ENCODE measurements at regions not wholly inside any gene's neighbourhood (a gene's known extent, or its start where the extent isn't known, plus 50 kb on each side); places are given as distances from the start of the nearest gene placed in this dataset.

DNA sequence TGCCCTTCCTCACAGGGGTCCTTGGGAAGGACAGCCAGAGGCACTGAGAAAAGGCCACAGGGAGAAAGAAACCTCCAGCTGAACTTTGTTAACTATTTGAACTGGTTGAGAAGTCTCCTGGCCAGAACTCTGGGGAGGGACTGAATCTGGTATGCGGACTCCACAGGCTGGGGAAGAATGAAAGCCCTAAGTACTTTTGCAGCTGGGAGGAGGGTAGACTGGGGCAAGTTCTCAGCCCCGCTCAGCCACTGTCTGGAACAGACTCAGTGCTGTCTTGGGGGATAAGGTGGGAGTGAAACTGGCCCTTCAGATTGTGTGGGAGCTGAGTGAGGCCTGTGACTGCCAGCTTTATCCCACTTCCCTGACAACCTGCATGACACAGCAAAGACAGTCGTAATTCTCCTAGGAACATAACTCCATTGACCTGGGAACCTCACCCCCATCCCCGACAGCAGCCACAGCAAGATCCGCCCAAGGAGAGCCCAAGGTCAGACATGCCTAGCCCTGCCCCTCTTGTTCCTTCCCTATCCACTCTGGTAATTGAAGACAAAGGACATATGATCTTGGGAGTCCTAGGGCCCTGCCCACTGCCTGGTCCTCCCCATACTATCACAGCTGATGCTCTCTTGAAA, 475.1 kb upstream of the CNTN5 start:
- no peak for DNase-seq (ENCODE audit: low read depth)
- no peak overlapping the region for H3K4me3 ChIP-seq (ENCODE audit: control insufficient read depth, low read depth, low read length)
- TF ChIP-seq, protein P1, sequence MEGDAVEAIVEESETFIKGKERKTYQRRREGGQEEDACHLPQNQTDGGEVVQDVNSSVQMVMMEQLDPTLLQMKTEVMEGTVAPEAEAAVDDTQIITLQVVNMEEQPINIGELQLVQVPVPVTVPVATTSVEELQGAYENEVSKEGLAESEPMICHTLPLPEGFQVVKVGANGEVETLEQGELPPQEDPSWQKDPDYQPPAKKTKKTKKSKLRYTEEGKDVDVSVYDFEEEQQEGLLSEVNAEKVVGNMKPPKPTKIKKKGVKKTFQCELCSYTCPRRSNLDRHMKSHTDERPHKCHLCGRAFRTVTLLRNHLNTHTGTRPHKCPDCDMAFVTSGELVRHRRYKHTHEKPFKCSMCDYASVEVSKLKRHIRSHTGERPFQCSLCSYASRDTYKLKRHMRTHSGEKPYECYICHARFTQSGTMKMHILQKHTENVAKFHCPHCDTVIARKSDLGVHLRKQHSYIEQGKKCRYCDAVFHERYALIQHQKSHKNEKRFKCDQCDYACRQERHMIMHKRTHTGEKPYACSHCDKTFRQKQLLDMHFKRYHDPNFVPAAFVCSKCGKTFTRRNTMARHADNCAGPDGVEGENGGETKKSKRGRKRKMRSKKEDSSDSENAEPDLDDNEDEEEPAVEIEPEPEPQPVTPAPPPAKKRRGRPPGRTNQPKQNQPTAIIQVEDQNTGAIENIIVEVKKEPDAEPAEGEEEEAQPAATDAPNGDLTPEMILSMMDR (conservative IDR thresholded peaks at IDR 0.05; ENCODE audit: control insufficient read depth, insufficient read depth, low read depth, low read length): no peak

DNA sequence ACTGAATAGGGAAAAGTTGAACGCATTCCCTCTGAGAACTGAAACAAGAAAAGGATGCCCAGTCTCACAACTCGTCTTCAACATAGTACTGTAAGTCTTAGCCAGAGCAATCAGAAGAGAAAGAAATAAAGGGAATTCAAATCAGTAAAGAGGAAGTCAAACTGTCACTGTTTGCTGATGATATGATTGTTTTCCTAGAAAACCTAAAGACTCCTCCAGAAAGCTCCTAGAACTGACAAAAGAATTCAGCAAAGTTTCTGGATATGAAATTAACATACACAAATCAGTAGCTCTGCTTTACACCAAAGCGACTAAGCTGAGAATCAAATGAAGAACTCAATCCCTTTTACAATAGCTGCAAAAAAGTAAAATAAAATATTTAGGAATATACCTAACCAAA, 471.2 kb upstream of the CNTN5 start:
- TF ChIP-seq, protein P1 (conservative IDR thresholded peaks at IDR 0.05; ENCODE audit: control insufficient read depth, insufficient read depth, low read depth, low read length): no peak
- DNase-seq (ENCODE audit: low read depth): no peak
- H3K4me3 ChIP-seq (ENCODE audit: control insufficient read depth, low read depth, low read length): no peak overlapping the region

DNA sequence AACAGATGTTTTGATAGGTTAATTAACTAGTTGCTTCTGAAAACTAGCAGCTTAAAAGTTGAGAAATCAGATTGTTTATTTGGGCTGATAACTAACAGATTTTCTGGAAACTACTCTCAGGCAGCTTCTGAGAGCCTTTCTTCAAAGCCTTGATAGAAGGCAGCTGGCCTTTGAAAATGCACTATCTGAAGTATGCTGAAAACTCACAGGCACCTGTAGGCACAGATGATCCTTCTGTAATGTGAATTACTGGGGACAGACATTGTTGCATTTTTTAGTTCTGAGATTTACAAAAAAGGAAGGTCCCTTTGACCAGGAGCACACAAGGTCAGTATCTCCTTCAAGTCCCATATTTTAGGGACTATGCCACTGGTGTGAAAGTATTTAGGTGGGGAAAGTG, 460.8 kb upstream of the CNTN5 start:
- DNase-seq (ENCODE audit: low read depth): no peak

DNA sequence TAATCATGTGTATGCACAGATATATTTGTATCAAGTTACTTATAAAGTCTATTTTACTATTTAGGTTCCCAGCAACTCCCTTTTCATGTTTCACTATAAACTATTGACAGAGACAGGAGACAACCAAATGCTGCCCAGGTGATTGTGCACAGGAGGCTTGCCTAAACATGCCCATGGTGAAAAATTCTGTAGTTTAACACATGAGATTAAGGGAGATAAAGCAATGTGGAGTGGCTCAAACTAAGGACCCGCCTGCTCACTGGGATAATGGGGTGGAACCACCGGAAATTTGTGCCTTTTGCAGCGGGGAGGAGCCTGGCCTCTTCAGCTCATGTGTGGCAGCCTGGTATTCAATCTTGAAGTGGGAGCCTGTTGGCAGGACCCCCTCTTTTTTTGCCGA, 459.5 kb upstream of the CNTN5 start:
- no peak for DNase-seq (ENCODE audit: low read depth)
- H3K4me3 ChIP-seq (ENCODE audit: control insufficient read depth, low read depth, low read length): no peak overlapping the region
- TF ChIP-seq, protein P1 (conservative IDR thresholded peaks at IDR 0.05; ENCODE audit: control insufficient read depth, insufficient read depth, low read depth, low read length): no peak

More for the DNA sequence above, 460.8 kb upstream of the CNTN5 start:
- TF ChIP-seq, protein P1 (conservative IDR thresholded peaks at IDR 0.05; ENCODE audit: control insufficient read depth, insufficient read depth, low read depth, low read length): no peak
- no peak overlapping the region for H3K4me3 ChIP-seq (ENCODE audit: control insufficient read depth, low read depth, low read length)

DNA sequence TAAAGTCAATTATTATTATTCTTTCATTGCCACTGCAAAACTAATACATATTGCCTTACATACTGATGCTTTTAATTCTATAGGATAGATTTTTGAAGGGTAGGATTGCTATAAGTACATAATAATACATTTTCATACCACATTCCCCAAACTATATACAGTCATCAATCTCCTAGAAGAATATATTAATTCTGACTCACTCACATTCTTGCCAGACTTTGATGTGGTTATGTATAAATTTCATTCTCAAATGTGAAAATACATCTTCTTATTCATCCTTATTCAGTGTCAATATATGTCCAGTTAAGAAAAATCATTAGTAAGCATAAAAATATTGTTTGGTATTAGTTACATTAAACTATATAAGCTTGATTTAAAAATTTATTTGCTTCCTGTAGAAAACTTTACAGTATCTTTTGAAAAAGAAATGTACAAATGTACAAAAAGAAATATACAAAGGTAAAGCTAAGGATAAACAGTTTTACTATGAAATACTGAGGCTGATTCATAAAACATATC, 458.8 kb upstream of the CNTN5 start:
- TF ChIP-seq, protein P1 (conservative IDR thresholded peaks at IDR 0.05; ENCODE audit: control insufficient read depth, insufficient read depth, low read depth, low read length): no peak
- H3K4me3 ChIP-seq (ENCODE audit: control insufficient read depth, low read depth, low read length): no peak overlapping the region
- DNase-seq (ENCODE audit: low read depth): no peak

DNA sequence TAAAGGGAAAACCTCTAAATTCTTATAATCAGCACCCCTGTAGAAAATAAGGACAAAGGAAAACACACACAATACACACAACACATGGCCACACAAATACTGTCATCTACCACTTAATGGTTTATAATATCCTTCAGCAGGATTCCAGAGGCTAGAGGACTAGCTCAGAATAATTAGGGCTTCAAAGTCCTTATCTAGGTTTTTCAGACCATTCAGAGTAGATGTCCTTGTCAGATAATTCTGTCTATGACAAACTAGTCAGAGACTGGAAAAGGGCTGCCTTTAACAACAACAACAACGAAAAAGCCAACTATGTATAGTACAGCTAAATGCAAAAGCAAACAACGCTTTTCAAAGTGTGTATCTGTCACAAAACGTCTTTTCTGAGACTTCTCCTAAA, 456.5 kb upstream of the CNTN5 start:
- no peak for DNase-seq (ENCODE audit: low read depth)
- TF ChIP-seq, protein P1 (conservative IDR thresholded peaks at IDR 0.05; ENCODE audit: control insufficient read depth, insufficient read depth, low read depth, low read length): no peak
- no peak overlapping the region for H3K4me3 ChIP-seq (ENCODE audit: control insufficient read depth, low read depth, low read length)

Measured in fibroblast of mammary gland (primary cell).